ENCODE measurements at regions not wholly inside any gene's neighbourhood (a gene's known extent, or its start where the extent isn't known, plus 50 kb on each side); places are given as distances from the start of the nearest gene placed in this dataset.
"Not testable (repeated sequence)": the region's sequence is repeated elsewhere in the genome, so short reads cannot be mapped to it uniquely, and the experiment has no call there.

- no peak for DNase-seq
Measured at GRCh38 chr15:69554279-69554961, 101.8 kb downstream of the RPLP1 start.

DNA sequence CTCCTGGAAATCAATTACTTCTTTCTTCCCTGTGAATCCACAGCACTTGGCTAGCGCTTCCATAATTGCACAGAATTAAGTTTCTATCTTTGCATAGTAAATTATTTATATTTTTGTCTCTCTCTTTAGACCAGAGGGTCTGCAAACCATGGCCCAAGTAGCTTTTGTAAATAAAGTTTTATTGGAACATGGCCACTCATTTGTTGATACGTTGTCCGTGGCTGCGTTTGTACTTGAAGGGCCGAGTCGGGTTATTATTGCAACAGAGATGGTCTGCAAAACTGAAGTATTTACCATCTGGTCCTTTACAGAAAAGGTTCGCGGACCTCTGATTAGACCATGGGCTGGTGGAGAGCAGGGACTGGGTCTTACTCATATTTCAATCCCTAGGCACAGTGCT, 102.5 kb downstream of the RPLP1 start:
- DNase-seq, result no peak

DNA sequence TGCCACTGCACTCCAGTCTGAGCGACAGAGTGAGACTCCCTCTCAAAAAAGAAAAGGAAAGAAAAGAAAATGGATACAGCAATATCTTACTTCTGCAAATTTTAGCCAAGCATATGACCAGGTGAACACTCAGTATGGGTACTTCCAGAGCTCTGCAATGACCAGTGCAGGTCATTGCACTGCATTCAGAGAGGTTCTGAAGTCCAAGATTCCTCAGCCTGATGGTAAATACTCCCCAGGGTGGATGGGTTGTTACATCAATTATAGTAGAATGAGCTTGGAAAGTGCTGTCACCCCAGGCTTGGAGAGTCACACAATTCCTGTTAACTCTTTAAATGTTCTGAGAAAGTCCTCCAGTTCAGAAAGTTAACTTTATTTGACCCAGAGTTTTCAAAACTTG, 103.7 kb downstream of the RPLP1 start:
- DNase-seq, result no peak

DNA sequence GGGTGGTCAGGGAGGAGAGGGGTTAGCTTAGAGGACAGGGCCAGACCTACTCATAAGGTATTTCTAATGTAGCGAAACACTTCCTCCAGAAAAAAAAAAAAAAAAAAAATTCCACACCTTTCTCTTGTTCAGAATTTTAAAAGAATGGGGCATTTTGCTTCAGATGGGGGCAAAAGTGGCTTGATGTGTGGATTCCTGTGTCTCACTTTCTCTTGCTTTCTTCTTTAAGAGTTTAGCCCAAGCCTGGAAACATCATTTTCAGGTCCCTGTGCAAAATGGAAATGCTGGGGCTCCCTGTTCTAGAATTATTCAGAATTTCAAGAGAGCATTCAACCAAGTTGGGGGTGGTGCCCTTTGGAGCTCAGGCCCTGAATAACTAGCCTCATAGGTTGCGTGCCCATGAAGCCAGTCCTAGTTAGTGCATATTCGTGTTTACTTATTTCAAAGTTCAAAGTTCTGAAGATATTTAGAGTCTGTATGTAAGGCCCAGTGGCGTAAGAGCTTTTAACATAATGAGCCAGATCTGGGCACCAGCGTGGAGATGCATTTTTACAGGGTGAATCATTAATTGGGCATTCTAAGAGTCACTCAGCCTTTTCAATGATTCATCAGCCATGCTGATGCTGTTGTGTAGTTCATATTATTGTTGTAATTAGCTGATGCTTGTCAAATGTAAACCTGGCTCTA, 104.5 kb downstream of the RPLP1 start:
- no peak for DNase-seq

GRCh38 chr15:69557707-69558409, 105.2 kb downstream of the RPLP1 start:
- no peak for DNase-seq

- no peak for DNase-seq
Measured at GRCh38 chr15:69559440-69560190, 107.0 kb downstream of the RPLP1 start.

- DNase-seq, result no peak
Measured at GRCh38 chr15:69561071-69561784, 108.6 kb downstream of the RPLP1 start.

- DNase-seq, result no peak
Measured at GRCh38 chr15:69562116-69562515, 109.5 kb downstream of the RPLP1 start.

DNA sequence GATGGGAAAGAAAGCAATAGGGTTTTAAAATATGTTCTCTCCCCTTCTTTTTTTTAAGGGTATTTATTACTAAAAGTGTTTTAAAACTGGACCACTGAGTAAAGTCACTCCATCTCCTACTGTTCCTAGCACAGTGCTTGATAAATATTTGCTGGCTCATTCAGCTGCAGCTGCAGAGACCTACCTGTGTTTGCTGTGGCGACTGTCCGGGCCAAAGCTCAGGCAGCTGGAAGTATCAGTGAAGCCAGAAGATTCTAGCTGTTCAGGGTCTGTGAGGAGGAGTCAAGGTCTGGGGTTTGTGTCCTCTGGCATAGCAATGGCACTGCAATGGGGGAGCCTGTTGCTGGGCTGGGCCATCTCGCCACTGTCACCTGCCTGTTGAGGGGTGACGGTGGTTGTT, 109.9 kb downstream of the RPLP1 start:
- no peak for DNase-seq

- DNase-seq, result no peak
Measured at GRCh38 chr15:69565066-69565655, 112.5 kb downstream of the RPLP1 start.

DNA sequence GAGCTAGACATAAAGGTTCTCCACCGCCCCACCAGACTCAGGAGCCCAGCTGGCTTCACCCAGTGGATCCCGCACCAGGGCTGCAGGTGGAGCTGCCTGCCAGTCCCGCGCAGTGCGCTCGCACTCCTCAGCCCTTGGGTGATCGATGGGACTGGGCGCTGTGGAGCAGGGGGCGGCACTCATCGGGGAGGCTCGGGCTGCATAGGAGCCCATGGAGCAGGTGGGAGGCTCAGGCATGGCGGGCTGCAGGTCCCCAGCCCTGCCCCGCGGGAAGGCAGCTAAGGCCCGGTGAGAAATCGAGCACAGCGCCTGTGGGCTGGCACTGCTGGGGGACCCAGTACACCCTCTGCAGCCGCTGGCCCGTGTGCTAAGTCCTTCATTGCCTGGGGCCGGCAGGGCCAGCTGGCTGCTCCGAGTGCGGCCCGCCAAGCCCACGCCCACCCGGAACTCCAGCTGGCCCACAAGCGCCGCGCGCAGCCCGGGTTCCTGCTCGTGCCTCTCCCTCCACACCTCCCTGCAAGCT, 114.7 kb downstream of the RPLP1 start:
- not testable (repeated sequence) for DNase-seq

GRCh38 chr15:69568173-69569009, 115.8 kb downstream of the RPLP1 start:
- no peak for DNase-seq

DNA sequence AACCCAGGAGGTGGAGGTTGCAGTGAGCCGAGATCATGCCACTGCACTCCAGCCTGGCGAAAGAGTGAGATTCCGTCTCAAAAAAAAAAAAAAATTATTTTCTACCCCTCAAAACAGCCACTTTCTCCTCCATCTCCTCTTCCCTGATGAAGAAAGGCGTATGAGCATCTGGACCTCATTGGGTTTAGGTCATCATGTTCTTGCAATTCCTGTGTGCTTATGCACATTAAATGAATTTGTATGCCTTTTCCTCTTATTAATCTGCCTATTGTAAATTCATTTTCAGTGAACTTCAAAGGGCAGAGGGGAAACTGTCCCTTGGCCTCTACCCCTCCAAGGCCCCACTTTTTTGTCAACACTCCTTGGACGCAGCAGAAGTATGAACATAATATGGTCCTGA, 117.8 kb downstream of the RPLP1 start:
- DNase-seq, result no peak

GRCh38 chr15:69570997-69571396, 118.4 kb downstream of the RPLP1 start:
- DNase-seq, result no peak

DNA sequence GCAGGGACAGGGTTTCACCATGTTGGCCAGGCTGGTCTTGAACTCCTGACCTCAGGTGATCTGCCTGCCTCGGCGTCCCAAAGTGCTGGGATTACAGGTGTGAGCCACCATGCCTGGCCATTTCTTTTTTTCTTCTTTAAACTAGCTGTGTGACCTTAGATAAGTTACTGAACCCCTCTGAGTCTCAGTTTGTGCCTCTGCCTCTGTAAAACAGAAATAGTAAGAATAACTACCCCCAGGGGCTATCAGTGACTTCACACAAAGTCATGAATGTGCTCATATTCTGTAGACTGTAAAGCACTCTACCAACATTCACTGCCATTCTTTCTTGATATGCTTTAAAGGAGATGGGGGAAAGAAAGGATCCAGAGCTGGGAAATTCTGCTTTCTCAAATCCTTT, 120.7 kb downstream of the RPLP1 start:
- not testable (repeated sequence) for DNase-seq

DNA sequence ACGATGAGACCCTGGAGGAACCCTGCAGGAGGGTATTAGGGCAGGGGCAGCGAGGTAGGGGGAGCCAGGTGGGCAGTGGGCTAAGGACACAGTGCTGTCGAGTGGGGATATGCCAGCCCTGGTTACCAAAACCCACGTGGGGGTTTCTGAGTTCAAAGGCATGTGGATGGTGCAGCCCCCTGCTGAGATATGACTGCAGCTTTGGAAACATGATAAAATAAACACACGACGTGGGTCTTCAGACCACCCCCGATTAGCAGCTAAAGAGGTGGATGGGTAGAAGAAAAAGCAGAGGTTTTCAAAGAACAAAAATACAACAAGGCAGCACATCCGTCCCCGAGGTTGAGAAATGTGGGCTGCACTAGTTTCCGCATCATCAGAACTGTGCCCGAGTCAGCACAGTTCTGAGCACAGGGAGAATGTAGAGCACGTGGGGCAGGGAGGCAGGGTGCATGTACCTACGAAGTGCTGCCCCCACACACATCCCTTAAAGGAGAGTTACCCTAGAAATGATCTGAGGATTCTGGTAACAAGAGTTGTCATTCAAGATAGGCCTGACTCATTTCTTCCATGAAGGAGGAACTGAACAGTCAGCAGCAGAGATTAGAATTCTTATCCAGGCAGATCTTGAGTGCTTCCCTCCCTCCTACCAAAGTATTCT, 121.3 kb downstream of the RPLP1 start:
- no peak for DNase-seq

- DNase-seq, result no peak
Measured at GRCh38 chr15:69574506-69574905, 121.9 kb downstream of the RPLP1 start.

GRCh38 chr15:69575387-69575786, 122.8 kb downstream of the RPLP1 start:
- DNase-seq, result no peak

GRCh38 chr15:69576035-69576526, 123.5 kb downstream of the RPLP1 start:
- no peak for DNase-seq

DNA sequence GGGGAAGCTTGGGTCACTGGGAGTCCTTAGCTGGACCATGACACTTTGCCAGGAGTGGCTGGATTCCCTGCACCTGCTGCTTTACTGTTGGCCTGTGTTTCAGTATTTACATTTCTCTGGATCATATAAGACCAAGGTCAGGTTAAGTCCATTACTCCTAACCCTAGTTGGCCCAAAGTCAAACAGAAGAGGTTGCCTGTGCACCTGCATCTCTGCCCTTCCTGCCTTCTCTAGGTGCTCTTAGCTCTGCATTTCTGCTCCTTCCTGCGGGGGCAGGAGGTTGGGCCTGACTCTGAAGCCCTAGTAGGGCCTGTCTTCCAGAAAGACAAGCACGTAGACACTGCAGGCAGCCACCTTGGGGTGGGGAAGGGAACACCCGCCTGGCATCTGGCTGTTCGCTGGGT, 124.3 kb downstream of the RPLP1 start:
- no peak for DNase-seq
